Heart right ventricle (tissue), 16 donors: ENCODE measurements at regions not wholly inside any gene's neighbourhood (a gene's known extent, or its start where the extent isn't known, plus 50 kb on each side); places are given as distances from the start of the nearest gene placed in this dataset.

Experiments used
- ATAC-seq, 8 donors: fragments of 200-7000 bp; cut with Tn5 transposase; one replicate each; pipeline ENCODE4 v1.9.1; 2020; ENCODE audit warnings: mild to moderate bottlenecking in 8 of 8, moderate library complexity in 8 of 8, moderate number of reproducible peaks in 1 of 8
- DNase-seq, 2 donors: peaks; one replicate each; pipeline ENCODE4 v3.0.0-alpha.2; 2020
- H3K27ac ChIP-seq, 10 donors: fragments of 200-600 bp; sonication (generic) in 2 of 10; one replicate each; pipeline versions ENCODE4 v1.5.0 to v1.8.0; 2020 to 2022; ENCODE audit warnings: mild to moderate bottlenecking in 3 of 10
- H3K27me3 ChIP-seq, 7 donors: fragments of 200-600 bp; one replicate each; pipeline ENCODE4 v1.8.0; 2021 to 2022; ENCODE audit warnings: mild to moderate bottlenecking in 2 of 7
- H3K36me3 ChIP-seq, 9 donors: fragments of 200-600 bp; sonication (generic) in 1 of 9; one replicate each; pipeline versions ENCODE4 v1.5.0 to v1.8.0; 2020 to 2022; ENCODE audit warnings: mild to moderate bottlenecking in 2 of 9
- H3K4me1 ChIP-seq, 9 donors: fragments of 200-600 bp; sonication (generic) in 1 of 9; one replicate each; pipeline versions ENCODE4 v1.5.0 to v1.8.0; 2020 to 2022; ENCODE audit warnings: mild to moderate bottlenecking in 4 of 9
- H3K4me3 ChIP-seq, 10 donors: fragments of 200-600 bp; sonication (generic) in 2 of 10; one replicate each; pipeline versions ENCODE4 v1.5.0 to v1.8.0; 2020 to 2022; ENCODE audit warnings: mild to moderate bottlenecking in 7 of 10, moderate library complexity in 2 of 10
- H3K9me3 ChIP-seq, 11 donors: fragments of 200-600 bp in 10 of 11; sonication (generic) in 2 of 11; one replicate each; pipeline versions ENCODE4 v1.5.0 to v1.8.0; 2013 to 2022; ENCODE audit warnings: mild to moderate bottlenecking in 2 of 11, control low read depth in 1 of 11, moderate library complexity in 1 of 11
- CTCF ChIP-seq, 9 donors: fragments of 200-600 bp; sonication (generic) in 2 of 9; IDR thresholded peaks; one replicate each; pipeline versions ENCODE4 v1.5.0 to v1.8.0; 2021 to 2022; ENCODE audit warnings: antibody characterized with exemption in 9 of 9, mild to moderate bottlenecking in 5 of 9, moderate library complexity in 1 of 9
- WGBS, 2 donors: extraction: QIAGEN DNeasy Blood & Tissue Kit; methylation state at CpG; one replicate each; pipeline ENCODE4 v1.1.7; 2013; ENCODE audit warnings: inconsistent platforms in 1 of 2; 5-methylcytosine and 5-hydroxymethylcytosine counted together
- intact Hi-C, 10 donors: fragments of 100-400 bp; cut with DNase I; formaldehyde crosslinking; loops; one replicate each; pipeline versions ENCODE4 v1.11.1 to v1.14.2; 2022
- donor health status: Arrhythmogenic right ventricular cardiomyopathy.
- donor health status: ischemic (EF 13 %, LVEDD 7.1; RV severe dilation, severe dysfunction).
- donor health status: healthy with polysubstance abuse.
- donor health status: DM: no; HTN: yes; CAD: no.
- donor health status: DM: no; HTN: no; CAD: no.
- donor health status: ischemic (EF 25% LVEDD 6.9; RV normal size, moderate dysfunction).
- donor health status: ischemic (EF 25% LVEDD 5.7; RV mildly dilated, moderate dysfunction).
- donor health status: healthy.
- donor health status: DM: yes; HTN: yes; CAD: no.
- donor health status: Ischemic cardiomyopathy.
- donor health status: ischemic (EF 35%, LVEDD 5.7; RV mildly dilated, moderate dysfunction).
- donor health status: nonischemic (EF 11% LVEDD 7.7; RV severe dilation, severe dysfunction).
- donor health status: DM: yes; HTN: yes; CAD: no.
- donor health status: PGD.
- donor health status: ischemic (EF 29% LVEDD 5.4; RV normal size, mild dysfunction).
- donor health status: nonischemic (EF 23%, LVEDD 6.1; RV moderate dilation, normal function).

GRCh38 chr3:40980467-40980866 is 218.8 kb upstream of the CTNNB1 start:
- Histone ChIP-seq H3K36me3 (no peaks in the 10 kb centered on the region), H3K9me3 (no peaks in the 10 kb centered on the region), H3K4me1 (peaks cover 5 to 37% (median 14%) of the 10 kb centered on the region in 9 donors), H3K27ac (no peak overlapping the region), H3K27me3 (no peaks in the 10 kb centered on the region), H3K4me3 (no peak overlapping the region)
- no peak for ATAC-seq
- intact Hi-C loops, result no loop called here
- no peak for TF ChIP-seq CTCF (IDR thresholded peaks at IDR 0.05)
- no peak for DNase-seq
- 92 to 97% methylated on average over 4 of the region's 4 CpGs for WGBS, 2 donors

- no peaks in the 10 kb centered on the region for H3K36me3 ChIP-seq
- 76 to 79% methylated on average over 2 of the region's 2 CpGs for WGBS, 2 donors
- H3K27me3 ChIP-seq, result no peaks in the 10 kb centered on the region
- DNase-seq, result no peak
- H3K27ac ChIP-seq, result no peak overlapping the region
- no peak overlapping the region for H3K4me3 ChIP-seq
- ATAC-seq, result peak in 1 of 8 donors; percentile 30
- intact Hi-C loops, result no loop called here
- no peaks in the 10 kb centered on the region for H3K9me3 ChIP-seq
- H3K4me1 ChIP-seq, result peaks cover 0 to 9% (median 0%) of the 10 kb centered on the region in 9 donors
- no peak for TF ChIP-seq CTCF (IDR thresholded peaks at IDR 0.05)
These were observed 214.1 kb upstream of the CTNNB1 start for GRCh38 chr3:40985195-40985594.

GRCh38 chr3:40988468-40988867 is 210.8 kb upstream of the CTNNB1 start:
- H3K27me3 ChIP-seq, result no peaks in the 10 kb centered on the region
- TF ChIP-seq CTCF (IDR thresholded peaks at IDR 0.05), result no peak
- no peak for ATAC-seq
- peaks cover 0 to 9% (median 0%) of the 10 kb centered on the region in 9 donors for H3K4me1 ChIP-seq
- intact Hi-C loops, result no loop called here
- no peak overlapping the region for H3K27ac ChIP-seq
- WGBS, 2 donors, result 96 to 98% methylated on average over 1 of the region's 1 CpG
- H3K9me3 ChIP-seq, result no peaks in the 10 kb centered on the region
- H3K4me3 ChIP-seq, result no peak overlapping the region
- no peaks in the 10 kb centered on the region for H3K36me3 ChIP-seq
- no peak for DNase-seq

GRCh38 chr3:40989141-40990061 is 209.9 kb upstream of the CTNNB1 start:
- TF ChIP-seq CTCF (IDR thresholded peaks at IDR 0.05), result no peak
- 70 to 74% methylated on average over 6 of the region's 6 CpGs for WGBS, 2 donors
- Histone ChIP-seq H3K27ac (no peak overlapping the region), H3K4me3 (no peak overlapping the region), H3K9me3 (no peaks in the 10 kb centered on the region), H3K36me3 (no peaks in the 10 kb centered on the region), H3K4me1 (peaks cover 0 to 9% (median 0%) of the 10 kb centered on the region in 9 donors), H3K27me3 (no peaks in the 10 kb centered on the region)
- DNase-seq (no peak), ATAC-seq (peak in 2 of 8 donors; percentile 30 to 57)
- intact Hi-C loops, result no loop called here
